ENCODE measurements at regions not wholly inside any gene's neighbourhood (a gene's known extent, or its start where the extent isn't known, plus 50 kb on each side); places are given as distances from the start of the nearest gene placed in this dataset.

DNA sequence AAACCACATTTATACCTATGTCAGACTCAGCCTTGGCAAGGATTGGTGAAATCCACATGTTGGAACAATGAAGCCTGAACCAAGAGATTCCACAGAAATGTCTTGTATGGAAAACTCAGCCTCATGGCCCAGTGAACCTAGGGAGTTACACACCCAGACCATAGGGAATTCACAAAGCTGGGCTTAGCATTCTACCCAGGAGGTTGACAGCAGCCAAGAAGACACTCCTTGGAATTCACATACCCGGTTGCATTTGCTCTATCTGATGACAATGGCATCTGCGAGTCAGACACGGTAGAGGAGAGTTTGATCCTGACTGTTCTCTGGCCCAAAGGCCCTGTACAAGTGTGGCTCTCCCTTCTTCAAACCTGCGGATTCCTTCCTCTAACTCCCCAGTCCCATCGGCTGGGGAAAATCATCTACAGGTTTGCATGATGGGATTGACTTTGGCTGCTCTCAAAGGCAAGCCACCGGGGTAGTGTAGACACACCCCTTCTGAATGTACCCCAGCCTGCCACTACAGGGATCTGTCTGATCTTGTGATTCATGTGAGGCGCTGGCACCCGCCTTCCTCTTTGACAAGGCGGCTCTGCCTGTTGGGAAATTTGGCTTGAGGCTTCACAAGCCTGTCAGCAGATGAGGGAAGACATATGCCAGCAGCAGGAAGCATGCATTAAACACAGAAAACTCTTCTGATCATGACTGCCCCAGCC lies 297.3 kb upstream of the KAZN start:
- H3K27me3 ChIP-seq (ENCODE audit: insufficient read depth, poor library complexity, severe bottlenecking), result no peaks in the 10 kb centered on the region
- TF ChIP-seq GABPA (IDR thresholded peaks at IDR 0.05; ENCODE audit: low read depth) (no peak), CTCF (IDR thresholded peaks at IDR 0.05; ENCODE audit: insufficient read depth, low read length) (no peak), POLR2AphosphoS5 (IDR thresholded peaks at IDR 0.05; ENCODE audit: low read depth) (no peak), SPI1 (IDR thresholded peaks at IDR 0.05; ENCODE audit: borderline replicate concordance, low read depth) (no peak)
- TF ChIP-seq, protein P1, sequence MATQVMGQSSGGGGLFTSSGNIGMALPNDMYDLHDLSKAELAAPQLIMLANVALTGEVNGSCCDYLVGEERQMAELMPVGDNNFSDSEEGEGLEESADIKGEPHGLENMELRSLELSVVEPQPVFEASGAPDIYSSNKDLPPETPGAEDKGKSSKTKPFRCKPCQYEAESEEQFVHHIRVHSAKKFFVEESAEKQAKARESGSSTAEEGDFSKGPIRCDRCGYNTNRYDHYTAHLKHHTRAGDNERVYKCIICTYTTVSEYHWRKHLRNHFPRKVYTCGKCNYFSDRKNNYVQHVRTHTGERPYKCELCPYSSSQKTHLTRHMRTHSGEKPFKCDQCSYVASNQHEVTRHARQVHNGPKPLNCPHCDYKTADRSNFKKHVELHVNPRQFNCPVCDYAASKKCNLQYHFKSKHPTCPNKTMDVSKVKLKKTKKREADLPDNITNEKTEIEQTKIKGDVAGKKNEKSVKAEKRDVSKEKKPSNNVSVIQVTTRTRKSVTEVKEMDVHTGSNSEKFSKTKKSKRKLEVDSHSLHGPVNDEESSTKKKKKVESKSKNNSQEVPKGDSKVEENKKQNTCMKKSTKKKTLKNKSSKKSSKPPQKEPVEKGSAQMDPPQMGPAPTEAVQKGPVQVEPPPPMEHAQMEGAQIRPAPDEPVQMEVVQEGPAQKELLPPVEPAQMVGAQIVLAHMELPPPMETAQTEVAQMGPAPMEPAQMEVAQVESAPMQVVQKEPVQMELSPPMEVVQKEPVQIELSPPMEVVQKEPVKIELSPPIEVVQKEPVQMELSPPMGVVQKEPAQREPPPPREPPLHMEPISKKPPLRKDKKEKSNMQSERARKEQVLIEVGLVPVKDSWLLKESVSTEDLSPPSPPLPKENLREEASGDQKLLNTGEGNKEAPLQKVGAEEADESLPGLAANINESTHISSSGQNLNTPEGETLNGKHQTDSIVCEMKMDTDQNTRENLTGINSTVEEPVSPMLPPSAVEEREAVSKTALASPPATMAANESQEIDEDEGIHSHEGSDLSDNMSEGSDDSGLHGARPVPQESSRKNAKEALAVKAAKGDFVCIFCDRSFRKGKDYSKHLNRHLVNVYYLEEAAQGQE (IDR thresholded peaks at IDR 0.05; ENCODE audit: insufficient replicate concordance, low read depth), result no peak
- no peak for DNase-seq (ENCODE audit: low read depth in 1 of 2, low spot score in 1 of 2)
- no peak overlapping the region for H3K4me3 ChIP-seq (replicated peaks; ENCODE audit: insufficient read depth, low read length)
- H3K27ac ChIP-seq (replicated peaks), result no peak overlapping the region

GRCh38 chr1:14301704-14302024 lies 296.8 kb upstream of the KAZN start:
- no peak for DNase-seq (ENCODE audit: low read depth in 1 of 2, low spot score in 1 of 2)
- H3K4me3 ChIP-seq (replicated peaks; ENCODE audit: insufficient read depth, low read length), result no peak overlapping the region
- no peak overlapping the region for H3K27ac ChIP-seq (replicated peaks)
- no peaks in the 10 kb centered on the region for H3K27me3 ChIP-seq (ENCODE audit: insufficient read depth, poor library complexity, severe bottlenecking)
- TF ChIP-seq POLR2AphosphoS5 (IDR thresholded peaks at IDR 0.05; ENCODE audit: low read depth) (no peak), SPI1 (IDR thresholded peaks at IDR 0.05; ENCODE audit: borderline replicate concordance, low read depth) (no peak), GABPA (IDR thresholded peaks at IDR 0.05; ENCODE audit: low read depth) (no peak), CTCF (IDR thresholded peaks at IDR 0.05; ENCODE audit: insufficient read depth, low read length) (no peak)
- TF ChIP-seq, protein P1 (IDR thresholded peaks at IDR 0.05; ENCODE audit: insufficient replicate concordance, low read depth), result no peak

- TF ChIP-seq SPI1 (IDR thresholded peaks at IDR 0.05; ENCODE audit: borderline replicate concordance, low read depth), result no peak
- Histone ChIP-seq H3K27me3 (ENCODE audit: insufficient read depth, poor library complexity, severe bottlenecking) (no peaks in the 10 kb centered on the region), H3K4me3 (replicated peaks; ENCODE audit: insufficient read depth, low read length) (no peak overlapping the region), H3K27ac (replicated peaks) (no peak overlapping the region)
- DNase-seq (ENCODE audit: low read depth in 1 of 2, low spot score in 1 of 2), result no peak
Measured at GRCh38 chr1:14302025-14302424, 296.5 kb upstream of the KAZN start.

- no peaks in the 10 kb centered on the region for H3K27me3 ChIP-seq (ENCODE audit: insufficient read depth, poor library complexity, severe bottlenecking)
- TF ChIP-seq POLR2AphosphoS5 (IDR thresholded peaks at IDR 0.05; ENCODE audit: low read depth), result no peak
- DNase-seq (ENCODE audit: low read depth in 1 of 2, low spot score in 1 of 2), result no peak
- H3K4me3 ChIP-seq (replicated peaks; ENCODE audit: insufficient read depth, low read length), result no peak overlapping the region
- no peak overlapping the region for H3K27ac ChIP-seq (replicated peaks)
Measured at GRCh38 chr1:14303011-14303410, 295.5 kb upstream of the KAZN start.

DNA sequence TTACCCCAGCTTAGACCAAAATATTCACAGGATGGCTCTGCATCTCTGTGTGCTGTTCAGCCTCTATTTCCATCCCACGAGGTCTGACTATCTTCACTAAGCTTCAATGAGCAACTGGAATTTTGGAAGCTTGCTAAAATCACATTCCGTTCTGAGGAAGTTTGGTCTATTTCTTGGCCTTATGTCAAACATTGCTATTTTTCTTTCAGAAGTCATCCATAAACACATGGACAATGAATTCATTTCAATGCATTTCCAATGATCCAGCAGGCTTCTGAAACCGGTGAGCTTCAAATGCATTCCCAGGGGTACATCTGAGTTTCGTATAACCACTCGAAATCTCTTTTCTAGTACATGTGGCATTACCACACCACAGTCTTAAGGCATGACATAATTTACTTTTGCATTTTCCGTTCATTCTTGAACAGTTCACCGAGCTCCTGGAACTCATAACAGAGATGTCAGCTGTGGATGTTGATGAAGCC lies 294.1 kb upstream of the KAZN start:
- H3K27me3 ChIP-seq (ENCODE audit: insufficient read depth, poor library complexity, severe bottlenecking), result no peaks in the 10 kb centered on the region
- no peak overlapping the region for H3K27ac ChIP-seq (replicated peaks)
- H3K4me3 ChIP-seq (replicated peaks; ENCODE audit: insufficient read depth, low read length), result no peak overlapping the region
- no peak for DNase-seq (ENCODE audit: low read depth in 1 of 2, low spot score in 1 of 2)
- no peak for TF ChIP-seq POLR2AphosphoS5 (IDR thresholded peaks at IDR 0.05; ENCODE audit: low read depth)
- TF ChIP-seq, protein P1 (IDR thresholded peaks at IDR 0.05; ENCODE audit: insufficient replicate concordance, low read depth), result no peak
- TF ChIP-seq CTCF (IDR thresholded peaks at IDR 0.05; ENCODE audit: insufficient read depth, low read length), result no peak
- TF ChIP-seq SPI1 (IDR thresholded peaks at IDR 0.05; ENCODE audit: borderline replicate concordance, low read depth), result no peak
- TF ChIP-seq GABPA (IDR thresholded peaks at IDR 0.05; ENCODE audit: low read depth), result no peak
